ENCODE measurements at regions not wholly inside any gene's neighbourhood (a gene's known extent, or its start where the extent isn't known, plus 50 kb on each side); places are given as distances from the start of the nearest gene placed in this dataset.

- no peaks in the 10 kb centered on the region for H3K27me3 ChIP-seq (ENCODE audit: control insufficient read depth in 4 of 4, insufficient read depth in 4 of 4, low read length in 3 of 4)
- H3K36me3 ChIP-seq (ENCODE audit: control insufficient read depth in 4 of 4, insufficient read depth in 3 of 4, low read depth in 1 of 4, low read length in 3 of 4), result no peaks in the 10 kb centered on the region
- peaks cover 0 to 5% (median 0%) of the 10 kb centered on the region in 4 donors for H3K9me3 ChIP-seq (ENCODE audit: control insufficient read depth in 4 of 4, low read length in 3 of 4)
- no peak overlapping the region for H3K27ac ChIP-seq (ENCODE audit: low read depth in 1 of 2, low read length in 2 of 2)
- H3K4me1 ChIP-seq (ENCODE audit: control insufficient read depth in 4 of 4, insufficient read depth in 4 of 4, low read length in 3 of 4), result no peaks in the 10 kb centered on the region
- TF ChIP-seq, protein P1, sequence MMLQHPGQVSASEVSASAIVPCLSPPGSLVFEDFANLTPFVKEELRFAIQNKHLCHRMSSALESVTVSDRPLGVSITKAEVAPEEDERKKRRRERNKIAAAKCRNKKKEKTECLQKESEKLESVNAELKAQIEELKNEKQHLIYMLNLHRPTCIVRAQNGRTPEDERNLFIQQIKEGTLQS (IDR thresholded peaks at IDR 0.05), result no peak
- TF ChIP-seq NR2F2 (IDR thresholded peaks at IDR 0.05) (no peak), FOXA2 (IDR thresholded peaks at IDR 0.05) (no peak), FOXA1 (IDR thresholded peaks at IDR 0.05) (no peak)
- TF ChIP-seq, protein P2, sequence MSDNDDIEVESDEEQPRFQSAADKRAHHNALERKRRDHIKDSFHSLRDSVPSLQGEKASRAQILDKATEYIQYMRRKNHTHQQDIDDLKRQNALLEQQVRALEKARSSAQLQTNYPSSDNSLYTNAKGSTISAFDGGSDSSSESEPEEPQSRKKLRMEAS (IDR thresholded peaks at IDR 0.05), result no peak
- no peak overlapping the region for H3K4me3 ChIP-seq (ENCODE audit: low read depth in 1 of 3, low read length in 3 of 3)
- WGBS, result 68% methylated on average over 2 of the region's 2 CpGs
- no peak overlapping the region for H3K9ac ChIP-seq (ENCODE audit: low read depth in 1 of 2, low read length in 2 of 2)
- no peak for DNase-seq (ENCODE audit: low spot score)
These were observed 1135.1 kb upstream of the CRIM1 start for GRCh38 chr2:35220461-35220860.

GRCh38 chr2:35204881-35205280 lies 1150.7 kb upstream of the CRIM1 start:
- H3K4me3 ChIP-seq (ENCODE audit: low read depth in 1 of 3, low read length in 3 of 3), result no peak overlapping the region
- no peaks in the 10 kb centered on the region for H3K4me1 ChIP-seq (ENCODE audit: control insufficient read depth in 4 of 4, insufficient read depth in 4 of 4, low read length in 3 of 4)
- H3K27me3 ChIP-seq (ENCODE audit: control insufficient read depth in 4 of 4, insufficient read depth in 4 of 4, low read length in 3 of 4), result no peaks in the 10 kb centered on the region
- H3K36me3 ChIP-seq (ENCODE audit: control insufficient read depth in 4 of 4, insufficient read depth in 3 of 4, low read depth in 1 of 4, low read length in 3 of 4), result no peaks in the 10 kb centered on the region
- 66% methylated on average over 2 of the region's 2 CpGs for WGBS
- TF ChIP-seq FOXA2 (IDR thresholded peaks at IDR 0.05) (no peak), JUND (IDR thresholded peaks at IDR 0.05) (no peak), SP1 (IDR thresholded peaks at IDR 0.05) (no peak), EGR1 (IDR thresholded peaks at IDR 0.05; ENCODE audit: low read depth in 2 of 2) (no peak), YY1 (IDR thresholded peaks at IDR 0.05) (no peak), TAF1 (conservative IDR thresholded peaks at IDR 0.05) (no peak), NR2F2 (IDR thresholded peaks at IDR 0.05) (no peak)
- TF ChIP-seq, protein P3, sequence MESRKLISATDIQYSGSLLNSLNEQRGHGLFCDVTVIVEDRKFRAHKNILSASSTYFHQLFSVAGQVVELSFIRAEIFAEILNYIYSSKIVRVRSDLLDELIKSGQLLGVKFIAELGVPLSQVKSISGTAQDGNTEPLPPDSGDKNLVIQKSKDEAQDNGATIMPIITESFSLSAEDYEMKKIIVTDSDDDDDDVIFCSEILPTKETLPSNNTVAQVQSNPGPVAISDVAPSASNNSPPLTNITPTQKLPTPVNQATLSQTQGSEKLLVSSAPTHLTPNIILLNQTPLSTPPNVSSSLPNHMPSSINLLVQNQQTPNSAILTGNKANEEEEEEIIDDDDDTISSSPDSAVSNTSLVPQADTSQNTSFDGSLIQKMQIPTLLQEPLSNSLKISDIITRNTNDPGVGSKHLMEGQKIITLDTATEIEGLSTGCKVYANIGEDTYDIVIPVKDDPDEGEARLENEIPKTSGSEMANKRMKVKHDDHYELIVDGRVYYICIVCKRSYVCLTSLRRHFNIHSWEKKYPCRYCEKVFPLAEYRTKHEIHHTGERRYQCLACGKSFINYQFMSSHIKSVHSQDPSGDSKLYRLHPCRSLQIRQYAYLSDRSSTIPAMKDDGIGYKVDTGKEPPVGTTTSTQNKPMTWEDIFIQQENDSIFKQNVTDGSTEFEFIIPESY (IDR thresholded peaks at IDR 0.05), result no peak
- TF ChIP-seq, protein P1 (IDR thresholded peaks at IDR 0.05), result no peak
- TF ChIP-seq, protein P2 (IDR thresholded peaks at IDR 0.05), result no peak
- no peak overlapping the region for H3K9ac ChIP-seq (ENCODE audit: low read depth in 1 of 2, low read length in 2 of 2)
- no peak for DNase-seq (ENCODE audit: low spot score)
- H3K9me3 ChIP-seq (ENCODE audit: control insufficient read depth in 4 of 4, low read length in 3 of 4), result no peaks in the 10 kb centered on the region
- no peak overlapping the region for H3K27ac ChIP-seq (ENCODE audit: low read depth in 1 of 2, low read length in 2 of 2)

GRCh38 chr2:35204323-35204722 lies 1151.3 kb upstream of the CRIM1 start:
- TF ChIP-seq EGR1 (IDR thresholded peaks at IDR 0.05; ENCODE audit: low read depth in 2 of 2) (no peak), RXRA (IDR thresholded peaks at IDR 0.05) (no peak), CTCF (IDR thresholded peaks at IDR 0.05; ENCODE audit: low read depth, low read length, missing input control) (no peak), RAD21 (IDR thresholded peaks at IDR 0.05) (no peak), JUND (IDR thresholded peaks at IDR 0.05) (no peak)
- no peak overlapping the region for H3K4me3 ChIP-seq (ENCODE audit: low read depth in 1 of 3, low read length in 3 of 3)
- H3K36me3 ChIP-seq (ENCODE audit: control insufficient read depth in 4 of 4, insufficient read depth in 3 of 4, low read depth in 1 of 4, low read length in 3 of 4), result no peaks in the 10 kb centered on the region
- H3K27me3 ChIP-seq (ENCODE audit: control insufficient read depth in 4 of 4, insufficient read depth in 4 of 4, low read length in 3 of 4), result no peaks in the 10 kb centered on the region
- no peak for DNase-seq (ENCODE audit: low spot score)
- WGBS, result 41% methylated on average over 3 of the region's 3 CpGs
- no peak overlapping the region for H3K9ac ChIP-seq (ENCODE audit: low read depth in 1 of 2, low read length in 2 of 2)
- no peaks in the 10 kb centered on the region for H3K9me3 ChIP-seq (ENCODE audit: control insufficient read depth in 4 of 4, low read length in 3 of 4)
- H3K4me1 ChIP-seq (ENCODE audit: control insufficient read depth in 4 of 4, insufficient read depth in 4 of 4, low read length in 3 of 4), result no peaks in the 10 kb centered on the region
- no peak overlapping the region for H3K27ac ChIP-seq (ENCODE audit: low read depth in 1 of 2, low read length in 2 of 2)
